ENCODE measurements at regions not wholly inside any gene's neighbourhood (a gene's known extent, or its start where the extent isn't known, plus 50 kb on each side); places are given as distances from the start of the nearest gene placed in this dataset.
"Not testable (repeated sequence)": the region's sequence is repeated elsewhere in the genome, so short reads cannot be mapped to it uniquely, and the experiment has no call there.

DNA sequence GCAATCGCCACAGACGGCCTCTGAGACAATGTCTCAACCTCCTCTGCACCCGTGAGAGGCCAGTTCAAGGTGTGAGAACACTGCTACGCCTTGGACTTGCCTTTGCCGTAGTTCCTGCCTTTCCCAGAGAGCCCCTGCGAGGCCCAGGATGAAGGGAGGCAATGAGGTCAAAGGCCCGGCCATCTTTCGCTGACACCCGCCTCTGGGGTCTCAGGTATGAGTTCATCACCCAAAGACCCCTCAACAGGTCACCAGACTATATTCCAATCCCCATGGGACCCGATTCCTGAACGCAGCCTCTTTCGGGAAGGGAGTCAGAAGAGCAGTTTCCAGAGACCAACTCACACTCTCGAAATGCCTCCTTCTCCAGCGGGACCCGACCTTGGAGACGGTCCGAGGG lies 573.5 kb downstream of the KCNJ18 start:
- DNase-seq (ENCODE audit: low read depth), result no peak

DNA sequence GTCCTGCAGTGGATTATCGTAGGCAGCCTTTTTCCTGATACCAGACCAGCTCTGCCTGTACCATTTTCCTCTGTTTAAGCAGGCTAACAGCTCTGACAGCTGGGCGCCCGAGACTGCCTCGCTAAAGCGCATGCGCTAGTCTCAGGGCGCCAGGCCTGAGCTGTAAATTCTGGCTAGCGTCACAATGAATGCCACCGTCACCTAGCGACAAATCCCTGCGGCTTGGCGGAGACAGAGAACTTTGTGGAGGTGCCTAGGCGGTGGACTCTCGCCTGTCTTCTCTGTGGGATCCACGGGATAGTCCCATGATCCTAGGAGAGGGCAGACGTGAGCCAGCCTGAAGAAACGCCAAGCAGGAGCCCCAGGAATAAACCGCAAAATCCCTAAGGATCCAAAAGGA lies 573.9 kb downstream of the KCNJ18 start:
- no peak for DNase-seq (ENCODE audit: low read depth)

DNA sequence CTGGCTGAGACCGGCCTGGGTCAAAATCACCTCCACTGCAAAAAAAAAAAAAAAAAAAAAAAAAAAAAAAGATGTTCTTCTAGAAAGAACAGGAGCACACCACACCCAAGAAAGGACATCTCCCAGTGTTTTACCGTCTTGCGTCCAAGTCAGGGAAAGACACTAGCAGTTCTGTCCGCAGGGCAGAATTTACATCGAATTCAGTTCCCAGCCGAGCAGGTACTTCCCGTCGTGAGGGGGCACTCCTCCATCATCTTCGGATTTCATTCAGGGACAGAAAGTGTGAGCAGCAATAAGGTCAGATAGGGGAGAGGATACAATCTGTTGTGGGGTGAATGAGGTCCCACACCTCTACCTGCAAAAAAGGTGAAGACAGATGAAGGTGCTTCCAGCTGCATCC lies 574.7 kb downstream of the KCNJ18 start:
- no peak for DNase-seq (ENCODE audit: low read depth)

DNA sequence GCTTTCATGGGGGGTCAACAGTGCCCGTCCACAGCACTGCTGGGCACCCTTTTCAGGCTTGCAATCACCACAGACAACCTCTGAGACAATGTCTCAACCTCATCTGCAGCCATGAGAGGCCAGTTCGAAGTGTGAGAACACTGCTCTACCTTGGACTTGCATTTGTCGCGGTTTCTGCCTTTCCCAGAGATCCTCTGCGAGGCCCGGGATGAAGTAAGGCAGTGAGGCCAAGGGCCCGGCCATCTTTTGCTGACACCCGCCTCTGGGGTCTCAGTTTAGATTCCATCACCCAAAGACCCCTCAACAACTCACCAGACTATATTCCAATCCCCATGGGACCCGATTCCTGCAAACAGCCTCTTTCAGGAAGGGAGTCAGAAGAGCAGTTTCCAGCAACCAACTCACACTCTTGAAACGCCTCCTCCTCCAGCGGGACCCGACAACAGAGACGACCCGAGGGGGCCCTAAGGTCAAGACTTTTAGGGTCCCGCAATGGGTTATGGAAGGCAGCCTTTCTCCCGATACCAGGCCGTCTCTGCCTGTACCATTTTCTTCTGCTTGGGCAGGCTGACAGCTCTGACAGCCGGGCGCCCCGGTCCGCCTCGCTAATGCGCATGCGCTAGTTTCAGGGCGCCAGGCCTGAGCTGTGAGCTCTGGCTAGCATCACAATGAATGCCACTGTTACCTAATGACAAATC lies 576.0 kb downstream of the KCNJ18 start:
- no peak for DNase-seq (ENCODE audit: low read depth)

DNA sequence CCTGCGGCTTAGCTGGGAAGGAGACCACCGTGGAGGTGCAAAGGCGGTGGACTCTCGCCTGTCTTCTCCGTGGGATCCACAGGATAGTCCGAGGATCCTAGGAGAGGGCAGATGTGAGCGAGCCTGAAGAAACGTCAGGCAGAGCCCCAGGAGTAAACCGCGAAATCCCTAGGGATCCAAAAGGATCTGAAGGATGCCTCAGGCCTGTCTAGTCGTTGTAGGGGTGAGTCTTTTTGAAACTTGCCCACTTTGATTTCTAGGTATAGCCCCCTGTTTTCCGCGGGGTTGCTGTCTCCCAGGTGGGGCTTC lies 576.5 kb downstream of the KCNJ18 start:
- DNase-seq (ENCODE audit: low read depth), result no peak

DNA sequence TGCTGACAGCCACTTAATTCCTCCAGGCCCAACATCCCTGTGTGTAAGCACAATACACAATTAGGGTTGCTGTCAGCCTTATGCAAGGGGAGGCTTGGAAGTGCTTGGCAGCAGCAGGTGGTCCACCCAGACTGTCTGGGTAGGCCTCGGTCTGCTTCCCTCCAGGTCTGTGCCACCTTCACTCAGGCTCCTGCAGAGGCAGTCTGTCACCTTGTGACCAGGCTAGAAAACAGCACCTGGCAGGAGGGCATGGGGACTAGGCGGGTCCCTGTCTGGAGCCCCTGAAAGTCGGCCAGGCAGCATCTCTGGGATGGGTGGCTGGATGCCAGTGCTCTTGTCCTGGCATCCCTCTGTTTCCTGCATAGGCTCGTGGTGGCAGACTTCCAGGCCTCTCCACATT lies 578.1 kb downstream of the KCNJ18 start:
- DNase-seq (ENCODE audit: low read depth), result no peak

DNA sequence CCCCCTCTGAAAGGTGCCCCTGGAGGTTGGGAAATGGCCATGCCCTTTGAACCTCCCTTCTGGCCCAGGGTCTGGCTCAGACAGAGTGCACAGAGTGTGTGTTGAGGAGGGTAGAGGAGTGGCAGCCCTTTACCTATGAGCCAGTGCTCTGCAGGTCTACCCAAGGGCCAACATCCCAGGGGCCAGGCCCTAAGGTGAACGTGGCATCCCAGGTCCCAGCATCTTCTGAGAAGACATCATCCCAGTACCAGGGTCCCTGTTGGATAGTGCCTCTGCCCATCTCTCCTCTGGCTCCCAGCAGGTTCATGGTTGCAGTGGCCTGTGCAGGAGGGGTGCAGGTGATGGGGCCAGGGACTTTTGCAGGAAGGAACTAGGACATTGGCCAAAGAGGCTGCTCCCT lies 578.5 kb downstream of the KCNJ18 start:
- DNase-seq (ENCODE audit: low read depth), result not testable (repeated sequence)

DNA sequence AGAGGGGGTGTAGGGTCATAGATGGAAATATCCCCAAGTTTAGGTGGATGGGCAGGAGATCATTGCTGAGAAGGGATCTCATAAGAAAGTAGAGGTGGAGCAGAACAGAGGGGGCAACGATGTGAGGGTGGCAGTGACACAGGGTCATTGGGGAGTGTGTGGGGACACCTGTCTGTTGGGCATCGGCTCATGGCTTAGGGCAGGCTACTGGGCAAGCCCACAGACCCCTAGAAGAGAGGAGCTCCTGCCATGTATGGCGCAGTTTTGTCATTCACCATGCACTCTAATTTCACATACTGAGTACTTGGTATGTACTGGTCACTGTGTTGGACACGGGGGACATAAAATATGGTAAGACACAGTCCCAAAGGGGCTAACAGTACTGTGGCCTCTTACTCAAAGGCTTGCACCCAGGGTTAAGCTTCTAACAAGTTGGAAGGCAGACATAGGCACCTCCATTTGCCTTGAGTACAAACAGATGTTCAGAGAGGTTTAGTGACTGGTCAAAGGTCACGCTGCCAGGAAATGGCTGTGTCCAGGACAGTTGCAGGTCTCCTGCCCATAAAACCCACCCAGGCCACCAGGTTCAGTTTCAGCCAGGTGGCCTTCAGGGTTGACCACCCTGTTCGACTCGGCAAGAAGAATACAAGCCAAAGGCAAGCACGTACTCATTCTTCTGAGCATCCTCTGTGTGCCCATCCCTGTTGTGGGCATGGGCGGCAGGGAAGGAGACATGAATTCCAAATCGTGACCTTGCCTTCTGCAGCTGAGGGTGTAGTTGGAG lies 580.2 kb downstream of the KCNJ18 start:
- DNase-seq (ENCODE audit: low read depth), result no peak

DNA sequence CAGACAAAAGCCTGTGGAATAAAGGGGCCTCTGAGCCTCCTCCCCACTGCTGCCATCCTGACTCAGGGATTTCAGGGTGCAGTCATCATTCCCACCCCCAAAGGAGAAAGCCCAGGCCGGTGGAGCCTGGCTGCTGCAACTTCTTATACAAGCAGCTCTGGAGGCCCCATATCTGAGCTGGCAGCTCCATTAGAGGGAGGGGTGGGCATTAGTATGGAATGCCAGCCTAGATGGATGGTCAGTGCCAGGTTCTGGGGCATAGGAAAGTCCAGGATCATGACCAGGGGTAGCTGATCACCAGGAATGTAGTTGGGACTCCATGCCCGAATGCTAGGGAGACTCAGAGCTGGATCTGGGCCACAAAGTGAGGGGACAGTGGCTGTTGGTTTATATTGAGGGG lies 581.0 kb downstream of the KCNJ18 start:
- DNase-seq (ENCODE audit: low read depth), result no peak

DNA sequence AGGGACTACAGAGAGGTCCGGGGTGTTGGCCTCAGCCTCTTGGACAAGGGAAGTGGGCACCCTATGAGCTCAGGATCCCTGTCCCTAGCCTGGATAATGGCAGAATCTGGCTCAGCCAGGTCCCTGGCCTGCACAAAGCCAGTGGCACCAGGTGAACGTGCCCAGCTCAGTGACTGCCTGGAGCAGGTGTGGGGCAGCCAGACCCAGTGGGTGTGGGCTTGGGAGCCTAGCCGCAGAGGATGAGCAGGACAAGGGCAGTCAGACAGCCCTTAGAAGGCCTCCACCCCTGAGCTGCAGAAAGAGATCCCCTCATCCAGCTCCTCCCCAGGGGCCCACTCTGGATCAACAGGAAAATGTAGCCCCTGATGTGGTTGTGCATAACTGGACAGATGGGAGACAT lies 585.3 kb downstream of the KCNJ18 start:
- no peak for DNase-seq (ENCODE audit: low read depth)

DNA sequence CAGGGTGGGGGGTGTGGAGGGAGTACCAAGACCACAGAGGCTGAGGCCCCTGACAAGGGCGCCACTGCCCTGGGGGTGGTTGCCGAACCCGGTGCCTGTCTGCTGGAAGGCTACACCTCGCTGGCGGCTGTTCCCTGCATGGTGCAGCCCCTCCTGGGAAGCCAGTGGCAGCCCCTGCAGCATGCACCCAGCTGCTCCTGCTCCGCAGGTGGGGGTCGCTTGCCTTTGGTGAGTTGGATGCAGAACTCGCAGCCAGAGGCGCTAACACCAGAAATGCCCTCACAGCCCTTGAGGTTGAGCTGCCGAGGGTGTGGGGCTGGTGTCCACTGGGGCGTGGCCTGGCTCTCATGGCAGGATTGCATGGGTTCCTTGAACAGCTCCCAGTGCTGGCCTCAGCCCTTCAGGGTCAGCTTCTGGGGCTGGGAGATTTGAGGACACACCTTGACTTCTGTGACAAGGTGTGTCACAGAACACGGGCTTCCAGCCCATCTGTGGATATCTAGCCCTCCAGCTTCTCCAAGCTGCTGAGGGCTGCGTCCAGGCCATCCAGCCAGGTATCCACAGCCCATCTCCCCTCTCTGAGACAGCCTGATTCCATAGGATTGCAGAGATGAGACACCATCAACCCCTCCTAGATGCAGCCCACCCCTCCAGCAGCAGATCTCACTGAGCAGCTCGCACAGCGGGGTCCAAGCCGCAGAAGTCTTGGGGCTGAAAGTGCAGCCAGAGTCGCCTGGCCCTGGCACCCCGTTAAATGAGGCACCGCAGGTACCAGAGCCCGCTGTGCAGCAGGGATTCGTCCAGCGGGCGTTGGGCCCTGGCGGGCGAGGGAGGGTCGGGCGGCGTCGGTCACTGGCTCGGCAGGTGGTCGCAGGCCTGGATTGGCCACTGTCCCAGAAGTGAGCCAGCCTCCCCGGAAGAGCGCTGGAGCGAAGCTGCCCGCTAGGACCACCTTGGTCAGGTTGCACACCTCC lies 586.3 kb downstream of the KCNJ18 start:
- DNase-seq (ENCODE audit: low read depth), result no peak

DNA sequence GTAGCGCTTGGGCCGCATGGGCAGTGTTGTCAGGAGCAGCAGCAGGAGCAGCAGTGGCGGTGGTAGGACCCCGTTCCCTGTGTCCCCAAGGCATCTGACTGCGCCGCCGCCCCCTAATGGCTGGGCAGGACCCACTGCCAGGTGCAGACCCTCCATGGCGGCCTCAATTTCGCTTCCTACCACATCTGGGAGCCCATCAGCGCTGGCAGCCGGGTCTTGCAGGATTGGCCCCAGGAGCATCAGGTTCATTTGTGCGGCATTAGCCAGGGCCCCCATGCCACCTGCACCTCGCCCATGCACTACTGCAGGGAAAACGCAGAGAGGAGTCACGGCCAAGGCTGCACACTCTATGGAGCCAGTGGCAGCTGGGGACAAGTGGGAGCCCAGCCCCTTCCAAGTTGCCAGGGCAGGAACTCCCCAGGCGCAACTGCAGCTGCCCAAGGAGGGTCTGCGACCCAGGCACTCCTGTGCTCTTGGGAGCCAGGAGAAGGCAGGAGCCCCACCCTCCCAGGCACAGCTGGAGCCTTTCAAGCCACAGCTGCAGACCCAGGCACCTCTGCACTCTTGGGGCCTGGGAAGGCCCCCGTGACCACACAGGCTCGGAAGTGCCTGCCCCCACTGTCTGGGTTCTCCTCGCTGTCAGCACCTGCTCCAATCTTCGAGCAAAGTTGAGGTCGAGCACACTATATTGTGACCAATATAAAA lies 594.2 kb downstream of the KCNJ18 start:
- DNase-seq (ENCODE audit: low read depth), result no peak

DNA sequence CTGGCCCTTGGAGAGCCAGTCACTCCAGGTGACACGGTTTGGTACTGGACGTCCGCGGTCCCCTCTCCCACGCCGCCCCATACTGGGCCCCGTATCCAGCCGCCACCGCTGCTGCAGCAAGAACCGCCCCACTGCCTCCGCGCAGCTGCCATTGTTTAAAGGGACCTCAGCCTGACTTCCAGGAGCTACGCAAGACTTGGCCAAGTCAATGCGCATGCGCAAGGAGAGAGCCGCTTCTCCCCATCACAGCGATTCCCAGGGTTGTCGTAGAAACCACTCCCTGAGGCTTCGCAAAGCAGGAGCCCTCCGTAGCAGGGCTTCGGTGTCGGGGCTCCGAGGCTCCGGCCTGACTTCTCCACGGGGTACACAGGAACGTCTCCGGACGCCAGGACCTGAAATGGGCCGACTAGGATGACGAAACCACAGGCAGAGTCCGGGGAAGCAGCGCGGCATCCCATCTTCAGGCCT lies 606.2 kb downstream of the KCNJ18 start:
- not testable (repeated sequence) for DNase-seq (ENCODE audit: low read depth)

DNA sequence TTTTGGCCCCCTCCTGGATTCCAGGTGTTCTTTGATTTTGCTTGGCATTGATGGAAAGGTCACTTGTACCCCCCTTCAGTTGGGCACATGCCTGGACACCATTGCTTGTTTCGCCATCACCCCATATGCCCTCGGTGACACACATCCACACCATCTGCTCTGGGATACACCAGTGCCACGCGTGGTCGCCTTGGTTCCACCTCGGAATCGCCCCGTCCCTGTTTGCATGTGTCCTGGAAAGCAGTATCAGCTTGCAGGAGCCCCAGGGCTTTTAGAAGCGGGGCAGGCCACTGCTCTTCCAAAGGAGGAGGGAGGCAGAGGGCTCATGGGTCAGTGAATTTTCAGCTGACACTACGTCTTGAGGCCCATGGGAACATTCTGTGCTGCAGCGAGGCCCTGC lies 607.9 kb downstream of the KCNJ18 start:
- no peak for DNase-seq (ENCODE audit: low read depth)

DNA sequence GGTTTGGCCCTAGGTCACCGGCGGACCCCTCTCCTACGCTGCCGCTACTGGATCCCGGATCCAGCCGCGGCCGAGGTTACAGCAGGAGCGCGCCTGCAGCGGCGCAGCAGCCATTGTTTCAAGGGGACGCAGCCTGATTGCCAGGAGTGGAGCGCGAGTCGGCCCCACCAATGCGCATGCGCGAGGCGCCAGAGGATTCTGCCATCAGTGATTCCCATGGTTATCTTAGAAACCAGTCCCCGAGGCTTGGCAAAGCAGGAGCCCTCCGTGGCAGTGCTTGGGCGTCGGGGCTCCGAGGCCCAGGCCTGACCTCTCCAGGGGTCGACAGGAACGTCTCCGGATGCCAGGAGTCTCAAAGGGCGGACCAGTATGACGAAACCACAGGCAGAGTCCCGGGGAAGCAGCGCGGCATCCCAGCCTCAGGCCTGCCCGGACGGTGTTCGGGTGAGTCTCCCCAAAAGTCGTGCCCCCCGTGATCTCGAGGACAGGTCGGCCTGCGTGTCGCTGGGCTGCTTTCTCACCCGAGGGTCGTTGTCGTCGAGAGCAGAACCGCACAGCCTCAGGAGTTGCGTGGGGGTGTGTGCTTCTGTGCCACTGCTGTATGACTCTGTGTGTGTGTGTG lies 608.5 kb downstream of the KCNJ18 start:
- DNase-seq (ENCODE audit: low read depth), result no peak

DNA sequence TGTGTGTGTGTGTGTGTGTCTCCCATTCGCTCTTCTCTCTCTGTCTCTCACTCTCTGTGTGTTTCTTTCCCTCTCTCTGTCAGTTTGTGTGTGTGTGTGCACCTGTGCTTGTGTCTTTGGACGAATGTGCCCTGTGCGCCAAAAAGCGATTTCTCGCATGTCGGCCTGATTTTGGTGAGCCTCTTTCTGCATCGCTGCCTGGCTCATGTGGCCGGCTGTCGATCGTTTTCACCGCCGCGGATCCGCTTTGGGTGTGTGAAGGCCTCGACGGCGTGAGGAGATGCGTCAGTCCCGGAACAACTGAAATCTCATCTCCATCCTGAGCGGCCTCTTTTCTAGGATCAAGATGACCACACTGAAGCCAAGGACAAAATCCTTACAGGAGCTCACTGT lies 609.0 kb downstream of the KCNJ18 start:
- no peak for DNase-seq (ENCODE audit: low read depth)

DNA sequence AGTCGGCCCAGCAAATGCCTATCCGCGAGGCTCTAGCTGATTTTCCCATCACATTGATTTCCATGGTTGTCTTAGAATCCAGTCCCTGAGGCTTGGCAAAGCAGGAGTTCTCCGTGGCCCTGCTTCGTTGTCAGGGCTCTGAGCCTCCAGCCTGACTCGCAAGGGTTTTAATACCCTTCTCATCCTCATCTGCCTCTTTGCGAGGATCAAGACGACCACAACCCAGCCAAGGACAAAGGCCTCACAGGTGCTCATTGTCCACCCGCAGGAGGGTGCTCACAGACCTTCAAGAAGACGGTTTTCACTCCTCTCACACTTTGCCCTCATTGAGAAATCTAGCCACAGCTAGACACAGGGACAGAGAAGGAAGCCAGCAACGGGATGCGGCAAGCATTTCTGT lies 610.8 kb downstream of the KCNJ18 start:
- DNase-seq (ENCODE audit: low read depth), result no peak

DNA sequence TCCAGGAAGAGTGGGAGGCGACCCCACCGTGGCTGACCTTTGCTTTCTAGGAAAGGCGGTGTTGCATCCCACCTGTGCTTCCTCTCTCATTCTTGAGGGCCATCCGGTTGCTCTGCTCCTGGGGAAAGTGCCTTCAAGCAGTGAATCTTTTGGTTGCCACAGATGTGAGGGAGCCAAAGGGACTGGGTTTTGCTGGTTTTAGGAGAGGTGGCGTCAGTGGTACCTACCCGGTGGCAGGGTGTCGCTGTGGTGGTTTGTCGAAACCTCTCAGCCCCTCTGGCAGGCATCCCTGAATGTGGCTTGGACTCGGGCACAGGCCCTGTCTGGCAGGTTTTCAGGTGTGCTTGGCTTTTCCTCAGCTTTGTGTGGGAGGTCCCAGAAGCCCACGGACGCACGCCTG lies 611.5 kb downstream of the KCNJ18 start:
- no peak for DNase-seq (ENCODE audit: low read depth)

DNA sequence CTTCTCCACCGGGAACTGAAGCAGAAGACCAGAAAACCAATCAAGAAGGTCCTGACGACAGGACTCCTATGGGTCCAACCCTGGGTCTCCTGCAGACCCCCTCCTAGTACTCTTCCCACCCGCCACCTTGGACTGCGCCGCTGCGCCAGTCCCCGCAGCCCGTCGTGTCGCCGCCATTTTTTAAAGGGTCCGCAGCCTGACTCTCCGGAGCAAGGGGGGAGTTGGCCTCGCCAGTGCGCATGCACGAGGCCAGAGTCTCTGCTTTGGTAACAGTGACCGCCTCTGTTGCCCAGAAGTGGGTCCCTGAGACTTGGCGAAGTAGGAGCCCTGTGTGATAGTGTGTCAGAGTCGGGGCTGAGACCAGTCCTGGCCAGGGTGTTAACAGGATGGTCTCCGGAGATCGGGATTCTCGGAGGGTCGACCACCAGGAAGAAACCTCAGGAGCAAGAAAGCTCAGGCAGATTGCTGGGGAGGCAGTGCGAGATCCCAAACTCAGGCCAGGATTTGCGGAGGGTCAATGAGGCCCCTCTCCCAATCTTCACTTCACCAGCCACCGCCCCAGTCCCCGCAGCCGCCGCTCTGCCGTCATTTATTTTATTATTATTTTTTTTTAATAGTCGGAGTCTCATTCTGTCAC lies 612.5 kb downstream of the KCNJ18 start:
- no peak for DNase-seq (ENCODE audit: low read depth)

DNA sequence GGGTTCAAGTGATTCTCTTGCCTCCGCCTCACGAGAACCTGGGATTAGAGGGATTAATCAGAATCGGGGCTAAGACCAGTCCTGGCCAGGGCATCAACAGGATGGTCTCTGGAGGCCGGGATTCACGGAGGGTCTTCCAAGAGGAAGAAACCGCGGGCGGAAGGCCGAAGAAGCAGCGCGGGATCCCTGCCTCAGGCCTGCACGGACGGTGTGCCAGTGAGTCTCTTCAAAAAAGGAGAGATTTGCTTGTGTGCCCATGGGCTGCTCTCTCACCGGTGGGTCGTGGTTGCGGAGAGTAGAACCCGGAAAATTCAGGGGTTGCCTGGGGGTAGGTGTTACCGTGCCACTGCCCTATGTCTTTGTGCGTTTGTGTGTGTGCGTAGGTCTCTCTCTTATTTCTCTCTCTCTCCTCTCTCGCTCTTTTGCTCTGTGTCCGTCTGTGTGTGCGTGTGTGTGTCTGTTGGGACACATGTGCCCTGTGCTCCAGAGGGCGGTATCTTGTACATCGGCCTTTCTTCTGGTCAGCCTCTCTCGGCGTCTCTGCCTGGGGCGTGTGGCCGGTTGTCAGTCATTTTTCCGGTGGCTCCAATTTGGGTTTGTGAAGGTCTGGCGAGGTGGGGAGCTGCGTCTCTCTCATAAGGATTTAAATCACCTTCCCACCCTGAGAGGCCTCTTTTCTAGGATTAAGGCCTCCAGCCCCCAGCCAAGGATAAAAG lies 613.2 kb downstream of the KCNJ18 start:
- no peak for DNase-seq (ENCODE audit: low read depth)
